Suprapubic skin (tissue), 2 donors: ENCODE measurements at regions not wholly inside any gene's neighbourhood (a gene's known extent, or its start where the extent isn't known, plus 50 kb on each side); places are given as distances from the start of the nearest gene placed in this dataset.

Experiments used
- EP300 ChIP-seq: sonication (generic); formaldehyde crosslinking; IDR thresholded peaks from one replicate; pipeline ENCODE4 v1.6.1; 2017; ENCODE audit warnings: antibody characterized with exemption
- POLR2A ChIP-seq, 2 donors: fragments of 450-650 bp; IDR thresholded peaks; one replicate each; pipeline ENCODE4 v1.6.1; 2017; ENCODE audit warnings: antibody characterized with exemption in 2 of 2, mild to moderate bottlenecking in 2 of 2, moderate library complexity in 2 of 2

- TF ChIP-seq POLR2A (IDR thresholded peaks at IDR 0.05), result no peak
- no peak for TF ChIP-seq EP300
Observed at GRCh38 chr15:35197754-35198153, 112.7 kb upstream of the NANOGP8 start.
